Mesothelial cell of epicardium (in vitro differentiated cells): ENCODE measurements at regions not wholly inside any gene's neighbourhood (a gene's known extent, or its start where the extent isn't known, plus 50 kb on each side); places are given as distances from the start of the nearest gene placed in this dataset.

Experiments used
- DNase-seq, 2 experiments: peaks; one replicate each; pipeline ENCODE4 v3.0.0; 2021; ENCODE audit warnings: low spot score in 2 of 2; ENCODE audit not compliant: unreplicated experiment in 2 of 2
- H3K27ac Mint-ChIP-seq: 2 replicates; pipeline ENCODE4 v1.8.0; 2021; ENCODE audit warnings: mixed read lengths
- H3K27me3 Mint-ChIP-seq: 2 replicates; pipeline ENCODE4 v1.8.0; 2021; ENCODE audit warnings: low read depth, mixed read lengths
- H3K36me3 Mint-ChIP-seq: 2 replicates; pipeline ENCODE4 v1.8.0; 2021; ENCODE audit warnings: mixed read lengths
- H3K4me1 Mint-ChIP-seq: 2 replicates; pipeline ENCODE4 v1.8.0; 2021; ENCODE audit warnings: mixed read lengths
- H3K4me3 Mint-ChIP-seq: 2 replicates; pipeline ENCODE4 v1.8.0; 2021; ENCODE audit warnings: mild to moderate bottlenecking, moderate library complexity, mixed read lengths
- H3K9me3 Mint-ChIP-seq: 2 replicates; pipeline ENCODE4 v1.8.0; 2021; ENCODE audit warnings: mixed read lengths
- CTCF ChIP-seq: fragments of 200-600 bp; sonication (generic); IDR thresholded peaks from one replicate; pipeline ENCODE4 v1.5.0; 2021; ENCODE audit warnings: antibody characterized with exemption; ENCODE audit not compliant: unreplicated experiment

GRCh38 chr13:63092456-63092855 lies 1676.8 kb upstream of the PCDH20 start:
- no peaks in the 10 kb centered on the region for H3K36me3 Mint-ChIP-seq
- no peaks in the 10 kb centered on the region for H3K9me3 Mint-ChIP-seq
- H3K4me3 Mint-ChIP-seq: no peak overlapping the region
- peaks cover 12% of the 10 kb centered on the region for H3K4me1 Mint-ChIP-seq
- no peak overlapping the region for H3K27ac Mint-ChIP-seq
- no peak for DNase-seq
- H3K27me3 Mint-ChIP-seq: no peaks in the 10 kb centered on the region
- no peak for TF ChIP-seq CTCF

GRCh38 chr13:63090524-63090923 lies 1674.9 kb upstream of the PCDH20 start:
- Mint-ChIP-seq H3K27ac (no peak overlapping the region), H3K9me3 (no peaks in the 10 kb centered on the region), H3K27me3 (no peaks in the 10 kb centered on the region), H3K4me1 (peaks cover 12% of the 10 kb centered on the region), H3K4me3 (no peak overlapping the region), H3K36me3 (no peaks in the 10 kb centered on the region)
- no peak for DNase-seq
- TF ChIP-seq CTCF: no peak

- DNase-seq: no peak
- peaks cover under 1% of the 10 kb centered on the region for H3K4me1 Mint-ChIP-seq
- peaks cover 5% of the 10 kb centered on the region for H3K36me3 Mint-ChIP-seq
- TF ChIP-seq CTCF: no peak
- no peaks in the 10 kb centered on the region for H3K27me3 Mint-ChIP-seq
- peaks cover 18% of the 10 kb centered on the region for H3K9me3 Mint-ChIP-seq
- H3K4me3 Mint-ChIP-seq: no peak overlapping the region
- H3K27ac Mint-ChIP-seq: no peak overlapping the region
Measured at GRCh38 chr13:63088226-63088625, 1672.6 kb upstream of the PCDH20 start.

- Mint-ChIP-seq H3K27ac (no peak overlapping the region), H3K36me3 (peaks cover 9% of the 10 kb centered on the region), H3K4me1 (no peaks in the 10 kb centered on the region), H3K9me3 (peaks cover 28% of the 10 kb centered on the region), H3K4me3 (no peak overlapping the region), H3K27me3 (no peaks in the 10 kb centered on the region)
- no peak for TF ChIP-seq CTCF
- no peak for DNase-seq
Measured at GRCh38 chr13:63086286-63086685, 1670.6 kb upstream of the PCDH20 start.

GRCh38 chr13:63085851-63086250 lies 1670.2 kb upstream of the PCDH20 start:
- no peak for DNase-seq

More at GRCh38 chr13:63085851-63086250, 1670.2 kb upstream of the PCDH20 start:
- Mint-ChIP-seq H3K4me3 (no peak overlapping the region), H3K4me1 (no peaks in the 10 kb centered on the region), H3K27me3 (no peaks in the 10 kb centered on the region), H3K36me3 (peaks cover 11% of the 10 kb centered on the region), H3K9me3 (peaks cover 32% of the 10 kb centered on the region), H3K27ac (no peak overlapping the region)
- no peak for TF ChIP-seq CTCF
